ENCODE measurements at regions not wholly inside any gene's neighbourhood (a gene's known extent, or its start where the extent isn't known, plus 50 kb on each side); places are given as distances from the start of the nearest gene placed in this dataset.
A peak's percentile ranks its signal among the peaks of the same experiment; 100 is the strongest.
"Not testable (repeated sequence)": the region's sequence is repeated elsewhere in the genome, so short reads cannot be mapped to it uniquely, and the experiment has no call there.

GRCh38 chr5:77866198-77866597 is 90.1 kb upstream of the TBCA start:
- H3K4me3 Mint-ChIP-seq = no peak overlapping the region
- peaks cover 17% of the 10 kb centered on the region for H3K27me3 Mint-ChIP-seq
- no peak overlapping the region for H3K27ac Mint-ChIP-seq
- Histone ChIP-seq H3K9me3 (ENCODE audit: control insufficient read depth in 2 of 2, low read length in 2 of 2) (no peaks in the 10 kb centered on the region), H3K4me3 (ENCODE audit: low read depth, low read length) (no peak overlapping the region), H3K36me3 (ENCODE audit: control insufficient read depth, insufficient read depth, low read length) (no peaks in the 10 kb centered on the region), H3K4me1 (ENCODE audit: control insufficient read depth, insufficient read depth, low read length, poor library complexity, severe bottlenecking) (no peaks in the 10 kb centered on the region), H3K27ac (ENCODE audit: insufficient read depth, low read length, poor library complexity, severe bottlenecking) (no peak overlapping the region), H3K27me3 (ENCODE audit: control insufficient read depth, insufficient read depth, low read length) (peaks cover 2% of the 10 kb centered on the region)
- H3K36me3 Mint-ChIP-seq = no peaks in the 10 kb centered on the region
- no peak for DNase-seq
- no peaks in the 10 kb centered on the region for H3K9me3 Mint-ChIP-seq
- ATAC-seq (ENCODE audit: low read depth in 2 of 2) = no peak
- H3K4me1 Mint-ChIP-seq = no peaks in the 10 kb centered on the region

- Histone ChIP-seq H3K36me3 (ENCODE audit: control insufficient read depth, insufficient read depth, low read length) (no peaks in the 10 kb centered on the region), H3K4me1 (ENCODE audit: control insufficient read depth, insufficient read depth, low read length, poor library complexity, severe bottlenecking) (no peaks in the 10 kb centered on the region), H3K9me3 (ENCODE audit: control insufficient read depth in 2 of 2, low read length in 2 of 2) (no peaks in the 10 kb centered on the region), H3K4me3 (ENCODE audit: low read depth, low read length) (no peak overlapping the region), H3K27me3 (ENCODE audit: control insufficient read depth, insufficient read depth, low read length) (no peaks in the 10 kb centered on the region), H3K27ac (ENCODE audit: insufficient read depth, low read length, poor library complexity, severe bottlenecking) (no peak overlapping the region)
- Mint-ChIP-seq H3K36me3 (no peaks in the 10 kb centered on the region), H3K27me3 (peaks cover 23% of the 10 kb centered on the region), H3K9me3 (no peaks in the 10 kb centered on the region), H3K4me3 (no peak overlapping the region), H3K4me1 (no peaks in the 10 kb centered on the region), H3K27ac (no peak overlapping the region)
- DNase-seq (no peak), ATAC-seq (ENCODE audit: low read depth in 2 of 2) (no peak)
Measured at GRCh38 chr5:77864997-77865396, 88.9 kb upstream of the TBCA start.

GRCh38 chr5:77863181-77863580 is 87.0 kb upstream of the TBCA start:
- peaks cover 32% of the 10 kb centered on the region for H3K27me3 Mint-ChIP-seq
- no peaks in the 10 kb centered on the region for H3K4me1 Mint-ChIP-seq
- DNase-seq = no peak
- no peak overlapping the region for H3K27ac ChIP-seq (ENCODE audit: insufficient read depth, low read length, poor library complexity, severe bottlenecking)
- no peaks in the 10 kb centered on the region for H3K9me3 ChIP-seq (ENCODE audit: control insufficient read depth in 2 of 2, low read length in 2 of 2)
- no peaks in the 10 kb centered on the region for H3K4me1 ChIP-seq (ENCODE audit: control insufficient read depth, insufficient read depth, low read length, poor library complexity, severe bottlenecking)
- ATAC-seq (ENCODE audit: low read depth in 2 of 2) = no peak
- H3K9me3 Mint-ChIP-seq = no peaks in the 10 kb centered on the region
- no peak overlapping the region for H3K4me3 ChIP-seq (ENCODE audit: low read depth, low read length)
- H3K36me3 ChIP-seq (ENCODE audit: control insufficient read depth, insufficient read depth, low read length) = no peaks in the 10 kb centered on the region
- H3K27ac Mint-ChIP-seq = no peak overlapping the region
- H3K27me3 ChIP-seq (ENCODE audit: control insufficient read depth, insufficient read depth, low read length) = peaks cover 2% of the 10 kb centered on the region
- H3K4me3 Mint-ChIP-seq = no peak overlapping the region
- H3K36me3 Mint-ChIP-seq = no peaks in the 10 kb centered on the region

- Mint-ChIP-seq H3K4me1 (no peaks in the 10 kb centered on the region), H3K27ac (no peak overlapping the region), H3K9me3 (no peaks in the 10 kb centered on the region), H3K4me3 (no peak overlapping the region), H3K27me3 (peaks cover 40% of the 10 kb centered on the region), H3K36me3 (no peaks in the 10 kb centered on the region)
- Histone ChIP-seq H3K9me3 (ENCODE audit: control insufficient read depth in 2 of 2, low read length in 2 of 2) (no peaks in the 10 kb centered on the region), H3K27me3 (ENCODE audit: control insufficient read depth, insufficient read depth, low read length) (peaks cover 5% of the 10 kb centered on the region), H3K36me3 (ENCODE audit: control insufficient read depth, insufficient read depth, low read length) (no peaks in the 10 kb centered on the region), H3K4me1 (ENCODE audit: control insufficient read depth, insufficient read depth, low read length, poor library complexity, severe bottlenecking) (no peaks in the 10 kb centered on the region), H3K4me3 (ENCODE audit: low read depth, low read length) (no peak overlapping the region), H3K27ac (ENCODE audit: insufficient read depth, low read length, poor library complexity, severe bottlenecking) (no peak overlapping the region)
- DNase-seq (no peak), ATAC-seq (ENCODE audit: low read depth in 2 of 2) (no peak)
Measured at GRCh38 chr5:77861576-77861975, 85.4 kb upstream of the TBCA start.

- ATAC-seq (ENCODE audit: low read depth in 2 of 2) = no peak
Measured at GRCh38 chr5:77859306-77859705, 83.2 kb upstream of the TBCA start.

GRCh38 chr5:77858678-77859077 is 82.5 kb upstream of the TBCA start:
- H3K4me1 Mint-ChIP-seq; H3K4me3 ChIP-seq (ENCODE audit: low read depth, low read length); ATAC-seq (ENCODE audit: low read depth in 2 of 2); DNase-seq; H3K36me3 Mint-ChIP-seq; H3K27ac ChIP-seq (ENCODE audit: insufficient read depth, low read length, poor library complexity, severe bottlenecking); H3K4me1 ChIP-seq (ENCODE audit: control insufficient read depth, insufficient read depth, low read length, poor library complexity, severe bottlenecking); H3K36me3 ChIP-seq (ENCODE audit: control insufficient read depth, insufficient read depth, low read length); H3K9me3 Mint-ChIP-seq; H3K27ac Mint-ChIP-seq; H3K9me3 ChIP-seq (ENCODE audit: control insufficient read depth in 2 of 2, low read length in 2 of 2); H3K4me3 Mint-ChIP-seq: not testable (repeated sequence)
- H3K27me3 Mint-ChIP-seq = peaks cover 58% of the 10 kb centered on the region
- H3K27me3 ChIP-seq (ENCODE audit: control insufficient read depth, insufficient read depth, low read length) = peaks cover 23% of the 10 kb centered on the region

More at GRCh38 chr5:77859306-77859705, 83.2 kb upstream of the TBCA start:
- Histone ChIP-seq H3K4me3 (ENCODE audit: low read depth, low read length) (no peak overlapping the region), H3K9me3 (ENCODE audit: control insufficient read depth in 2 of 2, low read length in 2 of 2) (no peaks in the 10 kb centered on the region), H3K27ac (ENCODE audit: insufficient read depth, low read length, poor library complexity, severe bottlenecking) (no peak overlapping the region), H3K27me3 (ENCODE audit: control insufficient read depth, insufficient read depth, low read length) (peaks cover 17% of the 10 kb centered on the region), H3K4me1 (ENCODE audit: control insufficient read depth, insufficient read depth, low read length, poor library complexity, severe bottlenecking) (no peaks in the 10 kb centered on the region), H3K36me3 (ENCODE audit: control insufficient read depth, insufficient read depth, low read length) (no peaks in the 10 kb centered on the region)
- Mint-ChIP-seq H3K27me3 (peaks cover 52% of the 10 kb centered on the region), H3K36me3 (no peaks in the 10 kb centered on the region), H3K4me1 (no peaks in the 10 kb centered on the region), H3K27ac (no peak overlapping the region), H3K4me3 (no peak overlapping the region), H3K9me3 (no peaks in the 10 kb centered on the region)
- DNase-seq = no peak

- peaks cover 3 to 17% (median 10%) of the 10 kb centered on the region in 4 donors for H3K4me1 Mint-ChIP-seq
- no peaks in the 10 kb centered on the region for H3K36me3 Mint-ChIP-seq
- no peak overlapping the region for H3K27ac Mint-ChIP-seq
- Histone ChIP-seq H3K4me3 (ENCODE audit: low read depth, low read length) (no peak overlapping the region), H3K9me3 (ENCODE audit: control insufficient read depth in 2 of 2, low read length in 2 of 2) (no peaks in the 10 kb centered on the region), H3K4me1 (ENCODE audit: control insufficient read depth, insufficient read depth, low read length, poor library complexity, severe bottlenecking) (peaks cover 15% of the 10 kb centered on the region), H3K27ac (ENCODE audit: insufficient read depth, low read length, poor library complexity, severe bottlenecking) (no peak overlapping the region), H3K27me3 (ENCODE audit: control insufficient read depth, insufficient read depth, low read length) (peaks cover 39% of the 10 kb centered on the region), H3K36me3 (ENCODE audit: control insufficient read depth, insufficient read depth, low read length) (no peaks in the 10 kb centered on the region)
- DNase-seq (no peak), ATAC-seq (ENCODE audit: low read depth in 2 of 2) (no peak)
- H3K9me3 Mint-ChIP-seq = peaks cover 0 to 4% (median 0%) of the 10 kb centered on the region in 7 donors
- peaks cover 77% of the 10 kb centered on the region for H3K27me3 Mint-ChIP-seq
- H3K4me3 Mint-ChIP-seq = no peak overlapping the region
Measured at GRCh38 chr5:77855369-77855768, 79.2 kb upstream of the TBCA start.

GRCh38 chr5:77853353-77853907 is 77.3 kb upstream of the TBCA start:
- peaks cover 46% of the 10 kb centered on the region for H3K27me3 ChIP-seq (ENCODE audit: control insufficient read depth, insufficient read depth, low read length)
- Mint-ChIP-seq H3K4me1 (peaks cover 3 to 17% (median 10%) of the 10 kb centered on the region in 4 donors), H3K36me3 (no peaks in the 10 kb centered on the region), H3K27me3 (peaks cover 83% of the 10 kb centered on the region), H3K4me3 (peak overlapping the region in 1 of 4 donors; percentile 28), H3K27ac (no peak overlapping the region), H3K9me3 (peaks cover 0 to 4% (median 0%) of the 10 kb centered on the region in 7 donors)
- no peaks in the 10 kb centered on the region for H3K36me3 ChIP-seq (ENCODE audit: control insufficient read depth, insufficient read depth, low read length)
- H3K4me3 ChIP-seq (ENCODE audit: low read depth, low read length) = no peak overlapping the region
- DNase-seq = no peak
- peaks cover 15% of the 10 kb centered on the region for H3K4me1 ChIP-seq (ENCODE audit: control insufficient read depth, insufficient read depth, low read length, poor library complexity, severe bottlenecking)
- no peak overlapping the region for H3K27ac ChIP-seq (ENCODE audit: insufficient read depth, low read length, poor library complexity, severe bottlenecking)
- no peak for ATAC-seq (ENCODE audit: low read depth in 2 of 2)
- no peaks in the 10 kb centered on the region for H3K9me3 ChIP-seq (ENCODE audit: control insufficient read depth in 2 of 2, low read length in 2 of 2)
